SK-N-SH treated with all-trans-retinoic acid at 6 μM for 48 hours (cell line): ENCODE measurements at regions not wholly inside any gene's neighbourhood (a gene's known extent, or its start where the extent isn't known, plus 50 kb on each side); places are given as distances from the start of the nearest gene placed in this dataset.

Experiments used
- ATAC-seq: fragments of 200-7000 bp; cut with Tn5 transposase; 3 replicates; pipeline ENCODE4 v1.9.1; 2020; ENCODE audit warnings: mild to moderate bottlenecking, moderate library complexity
- ARNTL ChIP-seq: fragments of 450-650 bp; formaldehyde crosslinking; IDR thresholded peaks from 2 replicates; pipeline ENCODE4 v1.5.0; 2020; ENCODE audit warnings: low read depth, mild to moderate bottlenecking, moderate library complexity, borderline replicate concordance
- BACH2 ChIP-seq: fragments of 250-450 bp; sonication (Bioruptor Pico); IDR thresholded peaks from 2 replicates; pipeline ENCODE4 v1.9.0; 2021; ENCODE audit warnings: mild to moderate bottlenecking, borderline replicate concordance
- CREB5 ChIP-seq: fragments of 250-450 bp; sonication (Bioruptor Pico); IDR thresholded peaks from 2 replicates; pipeline ENCODE4 v1.5.1; 2020; ENCODE audit warnings: low read depth, mild to moderate bottlenecking, moderate library complexity
- CSDC2 ChIP-seq: fragments of 250-450 bp; sonication (Bioruptor Pico); IDR thresholded peaks from 2 replicates; pipeline ENCODE4 v1.5.0; 2020; ENCODE audit warnings: mild to moderate bottlenecking, moderate library complexity
- ESRRG ChIP-seq: fragments of 250-450 bp; sonication (Bioruptor Pico); IDR thresholded peaks from 2 replicates; pipeline ENCODE4 v1.6.1; 2021; ENCODE audit warnings: mild to moderate bottlenecking
- GLIS3 ChIP-seq: fragments of 250-450 bp; sonication (Bioruptor Pico); IDR thresholded peaks from 2 replicates; pipeline ENCODE4 v1.5.0; 2020; ENCODE audit warnings: mild to moderate bottlenecking, moderate library complexity
- ISL1 ChIP-seq: fragments of 250-450 bp; sonication (Bioruptor Pico); IDR thresholded peaks from 2 replicates; pipeline ENCODE4 v2.1.2; 2022; ENCODE audit warnings: mild to moderate bottlenecking, moderate library complexity
- OSR1 ChIP-seq: fragments of 250-450 bp; sonication (Bioruptor Pico); IDR thresholded peaks from 2 replicates; pipeline ENCODE4 v1.8.0; 2022; ENCODE audit warnings: moderate library complexity, mild to moderate bottlenecking, inconsistent platforms
- POU6F1 ChIP-seq: fragments of 250-450 bp; sonication (Bioruptor Pico); IDR thresholded peaks from 2 replicates; pipeline ENCODE4 v1.8.0; 2021; ENCODE audit warnings: low read depth, mild to moderate bottlenecking, moderate library complexity, borderline replicate concordance
- PPARA ChIP-seq: fragments of 250-450 bp; sonication (Bioruptor Pico); IDR thresholded peaks from 2 replicates; pipeline ENCODE4 v1.5.0; 2020; ENCODE audit warnings: mild to moderate bottlenecking, borderline replicate concordance
- RARB ChIP-seq: fragments of 250-450 bp; sonication (Bioruptor Pico); IDR thresholded peaks from 2 replicates; pipeline ENCODE4 v1.8.0; 2021; ENCODE audit warnings: mild to moderate bottlenecking, moderate library complexity
- TCF4 ChIP-seq: fragments of 250-450 bp; sonication (Bioruptor Pico); IDR thresholded peaks from 2 replicates; pipeline ENCODE4 v1.8.0; 2021; ENCODE audit warnings: mild to moderate bottlenecking, moderate library complexity, borderline replicate concordance
- TOX ChIP-seq: fragments of 250-450 bp; sonication (Bioruptor Pico); IDR thresholded peaks from 2 replicates; pipeline ENCODE4 v1.8.0; 2021; ENCODE audit warnings: mild to moderate bottlenecking, moderate library complexity, borderline replicate concordance
- ZC3H10 ChIP-seq: fragments of 250-450 bp; sonication (Bioruptor Pico); IDR thresholded peaks from 2 replicates; pipeline ENCODE4 v1.5.1; 2021; ENCODE audit warnings: mild to moderate bottlenecking, moderate library complexity
- ZFP3 ChIP-seq: fragments of 250-450 bp; sonication (Bioruptor Pico); IDR thresholded peaks from 2 replicates; pipeline ENCODE4 v1.5.0; 2020; ENCODE audit warnings: mild to moderate bottlenecking, moderate library complexity
- ZFP30 ChIP-seq: fragments of 450-650 bp; formaldehyde crosslinking; IDR thresholded peaks from 2 replicates; pipeline ENCODE4 v1.5.0; 2022; ENCODE audit warnings: mild to moderate bottlenecking, moderate library complexity
- ZNF8 ChIP-seq: fragments of 450-650 bp; formaldehyde crosslinking; IDR thresholded peaks from 2 replicates; pipeline ENCODE4 v1.5.0; 2020; ENCODE audit warnings: mild to moderate bottlenecking, moderate library complexity
- TF ChIP-seq, protein P1 (sequence below): fragments of 250-450 bp; sonication (Bioruptor Pico); IDR thresholded peaks from 2 replicates; pipeline ENCODE4 v1.5.1; 2021; ENCODE audit warnings: mild to moderate bottlenecking, moderate library complexity
- TF ChIP-seq, protein P2 (sequence below): fragments of 250-450 bp; sonication (Bioruptor Pico); IDR thresholded peaks from 2 replicates; pipeline ENCODE4 v1.8.0; 2020; ENCODE audit warnings: mild to moderate bottlenecking, moderate library complexity, borderline replicate concordance
- TF ChIP-seq, protein P3 (sequence below): fragments of 250-450 bp; sonication (Bioruptor Pico); IDR thresholded peaks from 2 replicates; pipeline ENCODE4 v1.5.0; 2020; ENCODE audit warnings: mild to moderate bottlenecking, moderate library complexity

- no peak for TF ChIP-seq POU6F1 (CRISPR knock-in tag)
Measured at GRCh38 chr4:59956366-59956765, 1243.8 kb upstream of the ADGRL3 start (continued).

GRCh38 chr4:59960143-59960542, 1240.0 kb upstream of the ADGRL3 start:
- no peak for ATAC-seq
- no peak for TF ChIP-seq ZFP3 (CRISPR knock-in tag)
- TF ChIP-seq TOX (CRISPR knock-in tag): no peak
- no peak for TF ChIP-seq POU6F1 (CRISPR knock-in tag)
- no peak for TF ChIP-seq CREB5
- TF ChIP-seq, protein P1, sequence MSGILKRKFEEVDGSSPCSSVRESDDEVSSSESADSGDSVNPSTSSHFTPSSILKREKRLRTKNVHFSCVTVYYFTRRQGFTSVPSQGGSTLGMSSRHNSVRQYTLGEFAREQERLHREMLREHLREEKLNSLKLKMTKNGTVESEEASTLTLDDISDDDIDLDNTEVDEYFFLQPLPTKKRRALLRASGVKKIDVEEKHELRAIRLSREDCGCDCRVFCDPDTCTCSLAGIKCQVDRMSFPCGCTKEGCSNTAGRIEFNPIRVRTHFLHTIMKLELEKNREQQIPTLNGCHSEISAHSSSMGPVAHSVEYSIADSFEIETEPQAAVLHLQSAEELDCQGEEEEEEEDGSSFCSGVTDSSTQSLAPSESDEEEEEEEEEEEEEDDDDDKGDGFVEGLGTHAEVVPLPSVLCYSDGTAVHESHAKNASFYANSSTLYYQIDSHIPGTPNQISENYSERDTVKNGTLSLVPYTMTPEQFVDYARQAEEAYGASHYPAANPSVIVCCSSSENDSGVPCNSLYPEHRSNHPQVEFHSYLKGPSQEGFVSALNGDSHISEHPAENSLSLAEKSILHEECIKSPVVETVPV: no peak
- TF ChIP-seq, protein P2, sequence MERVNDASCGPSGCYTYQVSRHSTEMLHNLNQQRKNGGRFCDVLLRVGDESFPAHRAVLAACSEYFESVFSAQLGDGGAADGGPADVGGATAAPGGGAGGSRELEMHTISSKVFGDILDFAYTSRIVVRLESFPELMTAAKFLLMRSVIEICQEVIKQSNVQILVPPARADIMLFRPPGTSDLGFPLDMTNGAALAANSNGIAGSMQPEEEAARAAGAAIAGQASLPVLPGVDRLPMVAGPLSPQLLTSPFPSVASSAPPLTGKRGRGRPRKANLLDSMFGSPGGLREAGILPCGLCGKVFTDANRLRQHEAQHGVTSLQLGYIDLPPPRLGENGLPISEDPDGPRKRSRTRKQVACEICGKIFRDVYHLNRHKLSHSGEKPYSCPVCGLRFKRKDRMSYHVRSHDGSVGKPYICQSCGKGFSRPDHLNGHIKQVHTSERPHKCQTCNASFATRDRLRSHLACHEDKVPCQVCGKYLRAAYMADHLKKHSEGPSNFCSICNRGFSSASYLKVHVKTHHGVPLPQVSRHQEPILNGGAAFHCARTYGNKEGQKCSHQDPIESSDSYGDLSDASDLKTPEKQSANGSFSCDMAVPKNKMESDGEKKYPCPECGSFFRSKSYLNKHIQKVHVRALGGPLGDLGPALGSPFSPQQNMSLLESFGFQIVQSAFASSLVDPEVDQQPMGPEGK (CRISPR knock-in tag): no peak
- no peak for TF ChIP-seq ARNTL (CRISPR knock-in tag)
- no peak for TF ChIP-seq PPARA
- no peak for TF ChIP-seq RARB (CRISPR knock-in tag)
- no peak for TF ChIP-seq ESRRG (CRISPR knock-in tag)
- no peak for TF ChIP-seq ZC3H10 (CRISPR knock-in tag)
- TF ChIP-seq, all 23 proteins: peak for 0

- ATAC-seq: no peak
- TF ChIP-seq, protein P1: no peak
- TF ChIP-seq BACH2 (CRISPR knock-in tag) (no peak), ZNF8 (CRISPR knock-in tag) (no peak), ZFP3 (CRISPR knock-in tag) (no peak), GLIS3 (CRISPR knock-in tag) (no peak), RARB (CRISPR knock-in tag) (no peak), PPARA (no peak), OSR1 (CRISPR knock-in tag) (no peak), CSDC2 (CRISPR knock-in tag) (no peak), ARNTL (CRISPR knock-in tag) (no peak), ZFP30 (CRISPR knock-in tag) (no peak), ISL1 (CRISPR knock-in tag) (no peak), TCF4 (CRISPR knock-in tag) (no peak), ZC3H10 (CRISPR knock-in tag) (no peak)
- TF ChIP-seq, protein P2 (CRISPR knock-in tag): no peak
- TF ChIP-seq, protein P3, sequence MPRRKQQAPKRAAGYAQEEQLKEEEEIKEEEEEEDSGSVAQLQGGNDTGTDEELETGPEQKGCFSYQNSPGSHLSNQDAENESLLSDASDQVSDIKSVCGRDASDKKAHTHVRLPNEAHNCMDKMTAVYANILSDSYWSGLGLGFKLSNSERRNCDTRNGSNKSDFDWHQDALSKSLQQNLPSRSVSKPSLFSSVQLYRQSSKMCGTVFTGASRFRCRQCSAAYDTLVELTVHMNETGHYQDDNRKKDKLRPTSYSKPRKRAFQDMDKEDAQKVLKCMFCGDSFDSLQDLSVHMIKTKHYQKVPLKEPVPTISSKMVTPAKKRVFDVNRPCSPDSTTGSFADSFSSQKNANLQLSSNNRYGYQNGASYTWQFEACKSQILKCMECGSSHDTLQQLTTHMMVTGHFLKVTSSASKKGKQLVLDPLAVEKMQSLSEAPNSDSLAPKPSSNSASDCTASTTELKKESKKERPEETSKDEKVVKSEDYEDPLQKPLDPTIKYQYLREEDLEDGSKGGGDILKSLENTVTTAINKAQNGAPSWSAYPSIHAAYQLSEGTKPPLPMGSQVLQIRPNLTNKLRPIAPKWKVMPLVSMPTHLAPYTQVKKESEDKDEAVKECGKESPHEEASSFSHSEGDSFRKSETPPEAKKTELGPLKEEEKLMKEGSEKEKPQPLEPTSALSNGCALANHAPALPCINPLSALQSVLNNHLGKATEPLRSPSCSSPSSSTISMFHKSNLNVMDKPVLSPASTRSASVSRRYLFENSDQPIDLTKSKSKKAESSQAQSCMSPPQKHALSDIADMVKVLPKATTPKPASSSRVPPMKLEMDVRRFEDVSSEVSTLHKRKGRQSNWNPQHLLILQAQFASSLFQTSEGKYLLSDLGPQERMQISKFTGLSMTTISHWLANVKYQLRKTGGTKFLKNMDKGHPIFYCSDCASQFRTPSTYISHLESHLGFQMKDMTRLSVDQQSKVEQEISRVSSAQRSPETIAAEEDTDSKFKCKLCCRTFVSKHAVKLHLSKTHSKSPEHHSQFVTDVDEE (CRISPR knock-in tag): no peak
Measured at GRCh38 chr4:59966758-59967157, 1233.4 kb upstream of the ADGRL3 start.
